ENCODE measurements at regions not wholly inside any gene's neighbourhood (a gene's known extent, or its start where the extent isn't known, plus 50 kb on each side); places are given as distances from the start of the nearest gene placed in this dataset.

DNA sequence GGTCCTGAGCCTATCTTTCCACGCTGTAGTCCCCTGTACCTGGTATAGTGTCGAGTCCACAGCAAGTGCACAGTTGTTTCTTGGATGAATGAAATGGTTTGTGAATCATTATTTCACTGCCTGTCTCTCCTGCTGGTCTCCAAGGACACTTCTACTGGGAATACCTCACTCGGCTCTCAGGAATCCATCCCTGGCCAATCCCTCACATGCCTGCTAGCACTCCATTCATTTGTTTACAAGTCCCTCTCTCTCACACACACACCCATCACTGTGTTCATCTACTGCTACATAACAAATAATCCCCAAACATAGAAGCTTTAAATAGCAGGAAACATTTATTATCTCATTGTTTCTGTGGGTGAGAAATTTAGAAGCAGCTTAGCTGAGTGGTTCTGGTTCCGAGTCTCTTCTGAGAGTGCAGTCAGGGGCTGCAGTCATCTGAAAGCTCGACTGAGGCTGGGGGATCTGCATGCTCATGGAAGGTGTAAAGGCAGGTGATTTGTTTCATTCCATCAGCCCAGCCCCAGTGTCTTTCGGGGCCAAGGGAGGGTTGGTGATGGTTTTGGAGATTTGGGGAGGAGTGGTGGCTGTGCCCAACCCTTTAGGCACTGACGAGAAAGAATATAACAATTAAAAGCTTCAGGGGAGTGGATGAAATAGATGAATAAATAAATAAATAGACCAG, 132.7 kb upstream of the IER5L start:
- Histone ChIP-seq H3K27ac (ENCODE audit: insufficient read depth, low read depth, low read length) (no peak overlapping the region), H3K4me2 (ENCODE audit: insufficient read depth, low read length) (no peak overlapping the region), H3K4me1 (ENCODE audit: control insufficient read depth, extremely low read depth, insufficient read depth, low read length) (no peaks in the 10 kb centered on the region), H3K9me3 (replicated peaks; ENCODE audit: control insufficient read depth, insufficient read depth, low read length) (no peaks in the 10 kb centered on the region), H3K4me3 (replicated peaks in 1 of 3; ENCODE audit: insufficient read depth in 1 of 3, low read depth in 1 of 3, low read length in 3 of 3) (no peak overlapping the region), H3K27me3 (ENCODE audit: control insufficient read depth in 2 of 2, insufficient read depth in 2 of 2, low read length in 2 of 2) (peaks cover 0 to 2% of the 10 kb centered on the region in 2 experiments), H3K9ac (replicated peaks; ENCODE audit: extremely low read depth, insufficient read depth, low read length) (no peak overlapping the region), H4K20me1 (replicated peaks; ENCODE audit: control insufficient read depth, extremely low read depth, insufficient read depth, low read length) (no peaks in the 10 kb centered on the region), H3K79me2 (ENCODE audit: control insufficient read depth, insufficient read depth, low read length) (no peaks in the 10 kb centered on the region), H3K36me3 (ENCODE audit: control insufficient read depth in 2 of 2, extremely low read depth in 1 of 2, insufficient read depth in 2 of 2, low read length in 2 of 2) (no peaks in the 10 kb centered on the region), H3K9me1 (replicated peaks; ENCODE audit: control insufficient read depth, extremely low read depth, insufficient read depth, low read length) (no peaks in the 10 kb centered on the region), H2AFZ (ENCODE audit: low read depth, low read length) (no peak overlapping the region)
- no peak for DNase-seq (ENCODE audit: low read depth, low spot score)
- FAIRE-seq, result no peak
- POLR2A ChIA-PET, result interaction anchor here (0.9 kb wide), 1 partner anchor 65 kb away, joined by 3 read pairs; no protein-coding TSS in a partner anchor
- TF ChIP-seq, protein P1, sequence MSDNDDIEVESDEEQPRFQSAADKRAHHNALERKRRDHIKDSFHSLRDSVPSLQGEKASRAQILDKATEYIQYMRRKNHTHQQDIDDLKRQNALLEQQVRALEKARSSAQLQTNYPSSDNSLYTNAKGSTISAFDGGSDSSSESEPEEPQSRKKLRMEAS (IDR thresholded peaks at IDR 0.05; ENCODE audit: insufficient read depth, insufficient read length), result no peak
- TF ChIP-seq MYC (IDR thresholded peaks at IDR 0.05; ENCODE audit: low read depth, low read length), result no peak
- dilution Hi-C loops (cut with MboI; ENCODE audit: extremely low pct_ligation_motif_present, low sequenced_read_pairs), result no loop called here
- CTCF ChIA-PET, result no interaction called here
- intact Hi-C loops (cut with micrococcal nuclease), result no loop called here
- BruUV-seq (replicated peaks), result no TSS peak

DNA sequence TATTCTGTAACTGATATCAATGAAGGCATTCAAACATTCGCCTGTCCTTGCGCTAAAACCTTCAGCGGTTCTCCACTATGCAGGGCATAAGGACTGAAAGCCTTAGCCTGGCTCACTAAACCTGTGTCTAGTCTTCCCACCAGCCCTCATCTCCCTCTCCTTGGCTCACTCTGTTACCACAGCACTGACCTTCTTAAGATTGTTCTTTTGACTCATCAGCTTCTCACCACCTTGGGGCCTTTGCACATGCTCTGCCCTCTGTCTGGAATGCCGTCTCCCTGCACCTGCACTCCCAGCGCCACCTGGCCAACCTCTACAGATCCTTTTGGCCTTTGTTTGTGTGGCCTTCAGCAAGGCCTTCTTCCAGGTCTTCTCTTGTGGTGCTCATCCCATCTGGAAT, 131.8 kb upstream of the IER5L start:
- Histone ChIP-seq H3K9ac (replicated peaks; ENCODE audit: extremely low read depth, insufficient read depth, low read length) (no peak overlapping the region), H3K4me2 (ENCODE audit: insufficient read depth, low read length) (no peak overlapping the region), H3K36me3 (ENCODE audit: control insufficient read depth in 2 of 2, extremely low read depth in 1 of 2, insufficient read depth in 2 of 2, low read length in 2 of 2) (no peaks in the 10 kb centered on the region), H3K79me2 (ENCODE audit: control insufficient read depth, insufficient read depth, low read length) (no peaks in the 10 kb centered on the region), H3K9me1 (replicated peaks; ENCODE audit: control insufficient read depth, extremely low read depth, insufficient read depth, low read length) (no peaks in the 10 kb centered on the region), H3K9me3 (replicated peaks; ENCODE audit: control insufficient read depth, insufficient read depth, low read length) (no peaks in the 10 kb centered on the region), H2AFZ (ENCODE audit: low read depth, low read length) (no peak overlapping the region), H4K20me1 (replicated peaks; ENCODE audit: control insufficient read depth, extremely low read depth, insufficient read depth, low read length) (no peaks in the 10 kb centered on the region), H3K4me3 (replicated peaks in 1 of 3; ENCODE audit: insufficient read depth in 1 of 3, low read depth in 1 of 3, low read length in 3 of 3) (no peak overlapping the region), H3K27ac (ENCODE audit: insufficient read depth, low read depth, low read length) (no peak overlapping the region), H3K4me1 (ENCODE audit: control insufficient read depth, extremely low read depth, insufficient read depth, low read length) (no peaks in the 10 kb centered on the region), H3K27me3 (ENCODE audit: control insufficient read depth in 2 of 2, insufficient read depth in 2 of 2, low read length in 2 of 2) (peaks cover 0 to 4% of the 10 kb centered on the region in 2 experiments)
- dilution Hi-C loops (cut with MboI; ENCODE audit: extremely low pct_ligation_motif_present, low sequenced_read_pairs) (no loop called here), intact Hi-C loops (cut with micrococcal nuclease) (no loop called here)
- CTCF ChIA-PET, result interaction anchor here (1.2 to 1.3 kb wide), 2 partner anchors 11 to 17 kb away, joined by 3 read pairs; no protein-coding TSS in a partner anchor
- POLR2A ChIA-PET, result no interaction called here
- DNase-seq (ENCODE audit: low read depth, low spot score) (no peak), FAIRE-seq (no peak)
- BruUV-seq (replicated peaks), result no TSS peak
- TF ChIP-seq JUN (IDR thresholded peaks at IDR 0.05; ENCODE audit: borderline replicate concordance, insufficient read depth, insufficient read length, low read depth) (no peak), EZH2 (IDR thresholded peaks at IDR 0.05; ENCODE audit: borderline replicate concordance, low read depth, low read length, severe bottlenecking) (no peak), POLR2A (IDR thresholded peaks at IDR 0.05; ENCODE audit: low read depth, low read length) (no peak), GATA2 (IDR thresholded peaks at IDR 0.05; ENCODE audit: insufficient read depth, insufficient read length, low read depth, low read length) (no peak), MYC (IDR thresholded peaks at IDR 0.05; ENCODE audit: low read depth, low read length) (no peak), FOS (IDR thresholded peaks at IDR 0.05; ENCODE audit: borderline replicate concordance, insufficient read depth, low read length) (no peak), POLR2AphosphoS5 (IDR thresholded peaks at IDR 0.05; ENCODE audit: insufficient read depth, low read depth, low read length) (no peak)
- TF ChIP-seq, protein P1 (IDR thresholded peaks at IDR 0.05; ENCODE audit: insufficient read depth, insufficient read length), result no peak
- TF ChIP-seq, protein P2, sequence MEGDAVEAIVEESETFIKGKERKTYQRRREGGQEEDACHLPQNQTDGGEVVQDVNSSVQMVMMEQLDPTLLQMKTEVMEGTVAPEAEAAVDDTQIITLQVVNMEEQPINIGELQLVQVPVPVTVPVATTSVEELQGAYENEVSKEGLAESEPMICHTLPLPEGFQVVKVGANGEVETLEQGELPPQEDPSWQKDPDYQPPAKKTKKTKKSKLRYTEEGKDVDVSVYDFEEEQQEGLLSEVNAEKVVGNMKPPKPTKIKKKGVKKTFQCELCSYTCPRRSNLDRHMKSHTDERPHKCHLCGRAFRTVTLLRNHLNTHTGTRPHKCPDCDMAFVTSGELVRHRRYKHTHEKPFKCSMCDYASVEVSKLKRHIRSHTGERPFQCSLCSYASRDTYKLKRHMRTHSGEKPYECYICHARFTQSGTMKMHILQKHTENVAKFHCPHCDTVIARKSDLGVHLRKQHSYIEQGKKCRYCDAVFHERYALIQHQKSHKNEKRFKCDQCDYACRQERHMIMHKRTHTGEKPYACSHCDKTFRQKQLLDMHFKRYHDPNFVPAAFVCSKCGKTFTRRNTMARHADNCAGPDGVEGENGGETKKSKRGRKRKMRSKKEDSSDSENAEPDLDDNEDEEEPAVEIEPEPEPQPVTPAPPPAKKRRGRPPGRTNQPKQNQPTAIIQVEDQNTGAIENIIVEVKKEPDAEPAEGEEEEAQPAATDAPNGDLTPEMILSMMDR (IDR thresholded peaks at IDR 0.05; ENCODE audit: extremely low read depth in 1 of 2, insufficient read depth in 1 of 2, low read depth in 1 of 2, low read length in 2 of 2), result no peak

Data from endothelial cell of umbilical vein (primary cell).